Endodermal cell (in vitro differentiated cells): ENCODE measurements at regions not wholly inside any gene's neighbourhood (a gene's known extent, or its start where the extent isn't known, plus 50 kb on each side); places are given as distances from the start of the nearest gene placed in this dataset.

ENCODE experiments used
- DNase-seq: peaks from one replicate; pipeline ENCODE4 v3.0.0-alpha.2; 2017
- H3K27ac ChIP-seq: 2 replicates; pipeline ENCODE4 v1.5.1; 2013; ENCODE audit warnings: mild to moderate bottlenecking, low read depth, low read length, moderate library complexity
- H3K27me3 ChIP-seq: 2 replicates; pipeline ENCODE4 v1.6.1; 2013; ENCODE audit warnings: mild to moderate bottlenecking, low read length, moderate library complexity; ENCODE audit not compliant: insufficient read depth, control insufficient read depth, poor library complexity, severe bottlenecking
- H3K36me3 ChIP-seq: 2 replicates; pipeline ENCODE4 v1.7.0; 2013; ENCODE audit warnings: mild to moderate bottlenecking, low read length, moderate library complexity; ENCODE audit not compliant: control insufficient read depth, insufficient read depth
- H3K4me1 ChIP-seq: one replicate; pipeline ENCODE4 v1.7.0; 2013; ENCODE audit warnings: low read length; ENCODE audit not compliant: control insufficient read depth, insufficient read depth
- H3K4me3 ChIP-seq: 2 replicates; pipeline ENCODE4 v1.5.1; 2013; ENCODE audit warnings: mild to moderate bottlenecking, low read length, moderate library complexity
- H3K9ac ChIP-seq: 2 replicates; pipeline ENCODE4 v1.6.1; 2013; ENCODE audit warnings: mild to moderate bottlenecking, low read length, moderate library complexity; ENCODE audit not compliant: poor library complexity, severe bottlenecking; ENCODE audit errors: extremely low read depth
- H3K9me3 ChIP-seq: 2 replicates; pipeline ENCODE4 v1.6.1; 2013; ENCODE audit warnings: mild to moderate bottlenecking, low read length, moderate library complexity; ENCODE audit not compliant: control insufficient read depth
- H3K27ac Mint-ChIP-seq: 2 replicates; pipeline ENCODE4 v1.8.0; 2020; ENCODE audit warnings: mixed read lengths
- H3K27me3 Mint-ChIP-seq: 2 replicates; pipeline ENCODE4 v1.8.0; 2021; ENCODE audit warnings: mild to moderate bottlenecking, mixed read lengths; ENCODE audit not compliant: insufficient read depth
- H3K36me3 Mint-ChIP-seq: 2 replicates; pipeline ENCODE4 v1.8.0; 2020; ENCODE audit warnings: low read depth, mixed read lengths
- H3K4me1 Mint-ChIP-seq: 2 replicates; pipeline ENCODE4 v1.8.0; 2020; ENCODE audit warnings: mixed read lengths
- H3K4me3 Mint-ChIP-seq: 2 replicates; pipeline ENCODE4 v1.8.0; 2020; ENCODE audit warnings: mild to moderate bottlenecking, moderate library complexity, mixed read lengths
- H3K9me3 Mint-ChIP-seq: 2 replicates; pipeline ENCODE4 v1.8.0; 2020; ENCODE audit warnings: mild to moderate bottlenecking, mixed read lengths
- CTCF ChIP-seq: fragments of 200-600 bp; sonication (generic); conservative IDR thresholded peaks from 2 replicates; pipeline ENCODE4 v1.5.0; 2021; ENCODE audit warnings: antibody characterized with exemption, mild to moderate bottlenecking
- WGBS, 2 experiments: methylation state at CpG; one replicate each; pipeline versions ENCODE4 v1.1.5 to v1.1.7; 2013; ENCODE audit warnings: missing lambda C conversion rate in 2 of 2, mixed read lengths in 1 of 2; ENCODE audit not compliant: insufficient coverage in 1 of 2, insufficient read length in 1 of 2; 5-methylcytosine and 5-hydroxymethylcytosine counted together

GRCh38 chr16:51440131-51440889, 289.2 kb upstream of the SALL1 start:
- H3K36me3 Mint-ChIP-seq: no peaks in the 10 kb centered on the region
- WGBS, 2 experiments: 42 to 52% methylated on average over 11 to 14 of the region's 14 CpGs
- Histone ChIP-seq H3K4me1 (no peaks in the 10 kb centered on the region), H3K9me3 (no peaks in the 10 kb centered on the region), H3K36me3 (no peaks in the 10 kb centered on the region), H3K9ac (no peak overlapping the region), H3K27me3 (no peaks in the 10 kb centered on the region), H3K27ac (peak overlapping the region; percentile 14), H3K4me3 (peak overlapping the region; percentile 48)
- peak overlapping the region; percentile 42 for H3K4me3 Mint-ChIP-seq
- DNase-seq: peak; percentile 59
- peaks cover 47% of the 10 kb centered on the region for H3K4me1 Mint-ChIP-seq
- TF ChIP-seq CTCF: no peak
- H3K27ac Mint-ChIP-seq: no peak overlapping the region
- H3K9me3 Mint-ChIP-seq: peaks cover 4% of the 10 kb centered on the region
- H3K27me3 Mint-ChIP-seq: no peaks in the 10 kb centered on the region

- no peak overlapping the region for H3K9ac ChIP-seq
- no peak overlapping the region for H3K27ac ChIP-seq
- H3K9me3 ChIP-seq: no peaks in the 10 kb centered on the region
- H3K4me1 ChIP-seq: no peaks in the 10 kb centered on the region
- Mint-ChIP-seq H3K4me1 (peaks cover 49% of the 10 kb centered on the region), H3K4me3 (no peak overlapping the region), H3K27me3 (no peaks in the 10 kb centered on the region), H3K27ac (no peak overlapping the region), H3K9me3 (peaks cover 4% of the 10 kb centered on the region), H3K36me3 (no peaks in the 10 kb centered on the region)
- no peaks in the 10 kb centered on the region for H3K36me3 ChIP-seq
- H3K27me3 ChIP-seq: no peaks in the 10 kb centered on the region
- no peak overlapping the region for H3K4me3 ChIP-seq
- DNase-seq: no peak
- TF ChIP-seq CTCF: no peak
- WGBS, 2 experiments: 78 to 92% methylated on average over 3 to 4 of the region's 5 CpGs
Measured at GRCh38 chr16:51439271-51439670, 288.2 kb upstream of the SALL1 start.

GRCh38 chr16:51436742-51437141, 285.7 kb upstream of the SALL1 start:
- Histone ChIP-seq H3K9ac (no peak overlapping the region), H3K27ac (no peak overlapping the region), H3K36me3 (no peaks in the 10 kb centered on the region), H3K4me1 (no peaks in the 10 kb centered on the region), H3K27me3 (no peaks in the 10 kb centered on the region), H3K4me3 (no peak overlapping the region), H3K9me3 (no peaks in the 10 kb centered on the region)
- H3K4me1 Mint-ChIP-seq: peaks cover 43% of the 10 kb centered on the region
- peaks cover 4% of the 10 kb centered on the region for H3K9me3 Mint-ChIP-seq
- no peak for TF ChIP-seq CTCF
- DNase-seq: no peak
- no peak overlapping the region for H3K4me3 Mint-ChIP-seq
- H3K36me3 Mint-ChIP-seq: no peaks in the 10 kb centered on the region
- WGBS, 2 experiments: 93 to 100% methylated on average over 1 of the region's 1 CpG
- H3K27me3 Mint-ChIP-seq: no peaks in the 10 kb centered on the region
- no peak overlapping the region for H3K27ac Mint-ChIP-seq
